ENCODE measurements at regions not wholly inside any gene's neighbourhood (a gene's known extent, or its start where the extent isn't known, plus 50 kb on each side); places are given as distances from the start of the nearest gene placed in this dataset.

DNA sequence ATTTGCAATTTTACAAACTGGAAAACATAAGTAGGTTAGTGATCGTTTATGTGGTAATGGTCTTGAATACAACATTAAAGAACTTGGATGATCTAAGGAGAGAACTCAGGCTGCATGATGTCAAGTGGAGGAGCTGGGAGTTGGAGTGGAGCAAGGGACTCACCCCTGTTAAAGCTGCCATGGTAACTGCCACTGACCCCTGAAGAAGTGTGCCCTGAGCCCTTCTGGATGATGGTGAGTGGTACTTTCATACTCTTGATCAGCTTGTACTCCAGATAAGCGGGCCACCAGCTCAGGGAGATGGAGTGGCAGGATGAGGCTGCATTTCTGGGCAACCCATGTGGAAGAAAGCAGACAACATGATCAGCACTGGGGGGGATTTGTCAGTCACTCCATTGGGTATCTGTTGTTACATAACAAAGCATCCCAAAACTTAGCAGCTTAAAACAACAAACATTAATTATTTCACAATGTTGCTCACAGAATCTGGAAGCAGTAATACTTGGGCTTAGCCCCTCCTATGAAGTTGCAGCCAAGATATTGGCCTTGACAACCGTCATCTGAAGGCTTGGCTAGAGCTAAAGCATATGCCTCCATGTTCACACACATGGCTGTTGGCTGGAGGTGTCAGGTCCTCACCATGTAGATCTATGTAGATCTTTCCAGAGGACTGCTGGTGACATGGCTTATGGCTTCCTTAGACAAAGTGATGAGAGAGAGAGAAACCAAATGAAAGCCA lies 213.8 kb downstream of the DUSP10 start:
- TF ChIP-seq, protein P1, sequence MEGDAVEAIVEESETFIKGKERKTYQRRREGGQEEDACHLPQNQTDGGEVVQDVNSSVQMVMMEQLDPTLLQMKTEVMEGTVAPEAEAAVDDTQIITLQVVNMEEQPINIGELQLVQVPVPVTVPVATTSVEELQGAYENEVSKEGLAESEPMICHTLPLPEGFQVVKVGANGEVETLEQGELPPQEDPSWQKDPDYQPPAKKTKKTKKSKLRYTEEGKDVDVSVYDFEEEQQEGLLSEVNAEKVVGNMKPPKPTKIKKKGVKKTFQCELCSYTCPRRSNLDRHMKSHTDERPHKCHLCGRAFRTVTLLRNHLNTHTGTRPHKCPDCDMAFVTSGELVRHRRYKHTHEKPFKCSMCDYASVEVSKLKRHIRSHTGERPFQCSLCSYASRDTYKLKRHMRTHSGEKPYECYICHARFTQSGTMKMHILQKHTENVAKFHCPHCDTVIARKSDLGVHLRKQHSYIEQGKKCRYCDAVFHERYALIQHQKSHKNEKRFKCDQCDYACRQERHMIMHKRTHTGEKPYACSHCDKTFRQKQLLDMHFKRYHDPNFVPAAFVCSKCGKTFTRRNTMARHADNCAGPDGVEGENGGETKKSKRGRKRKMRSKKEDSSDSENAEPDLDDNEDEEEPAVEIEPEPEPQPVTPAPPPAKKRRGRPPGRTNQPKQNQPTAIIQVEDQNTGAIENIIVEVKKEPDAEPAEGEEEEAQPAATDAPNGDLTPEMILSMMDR (IDR thresholded peaks at IDR 0.05) = no peak
- TF ChIP-seq EP300 (IDR thresholded peaks at IDR 0.05) = no peak
